RCC 7860 (cell line): ENCODE measurements at regions not wholly inside any gene's neighbourhood (a gene's known extent, or its start where the extent isn't known, plus 50 kb on each side); places are given as distances from the start of the nearest gene placed in this dataset.

Experiments used
- DNase-seq: peaks from one replicate; pipeline ENCODE4 v3.0.0-alpha.2; 2015; ENCODE audit warnings: low spot score
- FAIRE-seq: peaks from 2 replicates; lab custom pipeline; 2012; peaks lifted over from hg19 to GRCh38; lab: Jason Lieb, UNC

DNA sequence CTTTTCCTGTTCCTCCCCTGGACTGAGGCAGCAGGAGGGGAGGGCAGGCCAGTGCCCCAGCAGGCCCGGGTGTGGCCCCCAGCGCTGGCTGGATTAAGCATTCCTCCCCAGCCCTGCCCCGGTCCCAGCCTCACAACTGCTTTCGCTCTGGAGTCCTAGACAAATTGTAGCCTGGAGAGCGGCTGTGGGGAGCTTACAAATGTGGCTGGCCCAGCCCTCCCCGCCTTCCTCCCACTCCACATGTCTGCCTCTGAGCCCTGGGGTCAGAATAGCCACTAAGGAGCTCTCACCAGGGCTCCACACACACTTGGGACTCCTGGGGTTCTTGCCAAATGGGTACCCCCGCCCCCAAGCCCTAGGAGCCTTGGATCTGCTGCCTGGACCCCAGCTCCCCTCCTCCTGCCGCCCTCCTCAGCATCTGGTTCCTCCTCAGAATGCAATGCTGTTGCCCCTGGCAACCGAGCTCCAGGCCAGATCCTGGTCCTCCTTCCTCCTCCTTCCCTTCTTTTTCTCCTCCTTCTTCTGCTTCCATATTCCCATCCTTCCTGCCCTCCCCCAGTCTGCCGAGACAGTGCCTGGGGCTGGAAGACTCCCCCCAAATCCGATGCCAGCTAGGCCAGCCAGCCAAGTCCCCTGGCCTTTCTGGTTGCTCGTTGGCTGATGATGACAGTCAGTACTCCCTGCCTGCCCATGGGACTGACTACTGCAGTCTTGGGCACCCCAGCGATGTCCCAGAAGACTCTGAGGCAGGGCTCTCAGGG, 91.1 kb downstream of the LINGO1 start:
- DNase-seq (no peak), FAIRE-seq (no peak)

DNA sequence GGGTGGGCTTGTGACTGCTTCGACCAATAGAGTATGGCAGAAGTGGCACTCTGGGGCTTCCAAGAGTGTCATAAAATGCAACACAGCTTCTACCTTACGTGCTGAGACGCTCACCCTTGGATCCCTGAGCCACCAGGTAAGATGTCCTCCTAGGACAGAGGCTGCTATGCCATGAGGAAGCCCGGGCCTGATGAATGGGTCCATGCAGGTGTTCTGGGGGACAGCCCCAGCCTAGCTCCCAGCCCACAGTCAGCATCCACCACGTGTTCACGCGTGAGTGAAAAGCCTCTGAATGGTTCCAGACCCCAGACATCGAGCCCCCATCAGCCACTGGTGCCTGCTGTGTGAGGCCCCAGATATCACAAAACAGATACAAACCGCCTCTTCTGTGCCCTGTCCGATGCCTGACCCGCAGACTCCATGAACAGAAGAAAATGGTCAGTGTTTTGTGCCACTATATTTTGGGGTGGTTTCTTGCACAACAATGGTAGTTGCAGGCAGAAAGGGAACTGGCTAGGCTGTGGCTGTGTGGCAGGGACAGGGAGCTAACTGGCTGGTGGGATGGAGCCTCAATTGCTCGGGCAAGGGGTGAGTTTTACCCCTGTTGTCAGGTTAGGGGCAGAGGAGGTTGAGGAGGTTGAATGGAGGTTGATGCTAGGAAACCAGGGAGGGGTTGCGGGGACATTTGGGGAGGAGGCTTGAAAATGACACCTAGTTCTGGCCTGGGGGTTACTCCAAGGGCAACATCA, 92.2 kb downstream of the LINGO1 start:
- no peak for FAIRE-seq
- DNase-seq = no peak

DNA sequence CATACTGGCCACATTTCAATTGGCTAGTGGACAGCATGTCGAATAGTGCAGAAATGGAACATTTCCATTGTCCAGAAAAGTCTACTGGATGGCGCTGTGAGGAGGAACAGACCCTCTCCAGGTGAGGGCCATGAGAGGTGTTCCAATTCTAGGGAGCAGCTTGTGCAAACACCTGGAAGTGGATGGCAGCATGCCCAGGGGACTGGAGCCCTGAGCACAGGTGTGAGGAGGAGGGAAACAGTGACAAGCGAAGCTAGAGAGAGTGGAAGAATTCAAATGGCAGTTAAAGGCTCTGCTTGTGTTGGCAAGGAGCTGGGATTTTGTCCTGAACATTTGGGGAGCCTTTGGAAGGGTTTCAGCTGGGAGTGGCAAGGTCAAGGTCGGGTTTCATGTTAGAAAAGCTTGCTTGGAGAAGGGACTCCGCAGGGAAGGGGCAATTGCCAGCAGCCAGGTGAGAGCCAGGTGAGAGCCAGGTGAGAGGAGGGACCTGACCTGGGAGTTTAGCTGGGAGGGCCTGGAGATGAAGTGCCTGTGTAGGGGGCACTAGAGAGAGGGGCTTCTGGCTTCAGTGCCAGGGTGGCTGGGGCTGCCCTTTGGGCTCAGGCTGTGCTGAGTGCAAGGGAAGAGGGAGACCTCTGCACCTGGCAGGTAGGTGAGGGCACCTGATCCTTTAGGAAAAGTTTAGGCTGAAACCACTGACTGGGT, 93.8 kb downstream of the LINGO1 start:
- FAIRE-seq (no peak), DNase-seq (no peak)

DNA sequence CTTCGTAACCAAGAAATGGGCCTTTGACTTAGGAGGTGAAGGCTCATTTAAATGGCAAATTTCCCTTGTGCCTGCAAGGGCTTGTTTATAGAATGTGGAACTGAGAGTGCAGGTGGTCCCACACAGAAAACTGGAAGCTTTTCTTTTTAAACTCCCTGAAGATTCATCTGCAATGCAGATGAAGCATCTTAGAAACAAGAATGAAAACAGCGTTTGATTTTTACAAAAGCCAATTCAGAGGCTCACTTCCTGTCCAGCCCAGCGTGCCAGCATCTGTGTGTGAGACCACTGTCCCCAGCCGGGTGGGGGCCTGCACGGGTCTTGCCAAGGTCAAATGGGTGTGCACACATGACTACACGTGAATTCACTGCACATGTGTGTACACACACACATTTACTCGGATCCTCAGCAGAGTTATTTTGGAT, 94.7 kb downstream of the LINGO1 start:
- DNase-seq (no peak), FAIRE-seq (no peak)

DNA sequence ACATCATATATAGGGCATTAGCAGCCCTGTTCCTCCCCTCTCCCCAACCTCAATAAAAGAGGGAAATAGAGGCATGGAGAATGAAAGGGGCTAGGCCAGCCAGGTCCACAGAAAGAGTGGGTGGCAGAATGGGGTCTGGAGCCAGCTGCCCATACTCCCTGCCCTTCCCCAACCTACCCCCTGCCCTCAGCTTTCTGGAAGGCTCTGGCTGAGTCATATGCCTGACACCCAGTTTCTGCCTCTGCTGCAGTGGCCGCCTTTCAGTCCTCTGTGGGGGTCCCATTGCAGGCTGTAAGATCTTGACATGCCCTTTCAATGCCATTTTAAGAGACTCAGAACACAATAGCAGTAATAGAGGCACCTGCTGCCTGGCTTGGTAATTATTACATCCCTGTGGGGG, 95.7 kb downstream of the LINGO1 start:
- DNase-seq (no peak), FAIRE-seq (no peak)

DNA sequence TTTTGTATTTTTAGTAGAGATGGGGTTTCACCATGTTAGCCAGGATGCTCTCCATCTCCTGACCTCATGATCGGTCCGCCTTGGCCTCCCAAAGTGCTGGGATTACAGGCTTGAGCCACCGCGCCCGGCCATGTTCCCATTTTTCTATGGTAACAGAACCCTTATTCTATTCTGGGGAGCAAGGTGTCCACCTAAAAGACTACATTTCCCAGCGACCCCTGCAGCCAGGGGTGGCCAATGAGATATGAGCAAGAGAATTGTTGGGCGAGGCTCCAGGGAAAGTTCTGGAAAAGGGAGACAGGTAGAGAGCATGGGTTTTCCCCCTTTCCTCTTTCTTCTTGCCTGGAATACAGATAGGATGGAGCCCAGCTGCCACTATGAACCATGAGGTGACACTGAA, 96.9 kb downstream of the LINGO1 start:
- DNase-seq (no peak), FAIRE-seq (no peak)
